HG03103 (cell line): ENCODE measurements at regions not wholly inside any gene's neighbourhood (a gene's known extent, or its start where the extent isn't known, plus 50 kb on each side); places are given as distances from the start of the nearest gene placed in this dataset.

ENCODE experiments used
- ATAC-seq: cut with Tn5 transposase; IDR thresholded peaks from one replicate; pipeline ENCODE4 v1.9.1; 2021; ENCODE audit warnings: low read depth; ENCODE audit not compliant: unreplicated experiment

- no peak for ATAC-seq
Measured at GRCh38 chr3:67901681-67902080, 247.3 kb upstream of the SUCLG2 start.

GRCh38 chr3:67898916-67899315 is 244.5 kb upstream of the SUCLG2 start:
- no peak for ATAC-seq

- no peak for ATAC-seq
Measured at GRCh38 chr3:67897351-67898336, 243.2 kb upstream of the SUCLG2 start.

- ATAC-seq, result no peak
Measured at GRCh38 chr3:67896130-67896529, 241.7 kb upstream of the SUCLG2 start.

- no peak for ATAC-seq
Measured at GRCh38 chr3:67894510-67894909, 240.1 kb upstream of the SUCLG2 start.

- ATAC-seq, result no peak
Measured at GRCh38 chr3:67884345-67884744, 229.9 kb upstream of the SUCLG2 start.

GRCh38 chr3:67883766-67884165 is 229.4 kb upstream of the SUCLG2 start:
- ATAC-seq, result no peak

- ATAC-seq, result no peak
Measured at GRCh38 chr3:67882981-67883380, 228.6 kb upstream of the SUCLG2 start.

- ATAC-seq, result no peak
Measured at GRCh38 chr3:67876261-67876660, 221.8 kb upstream of the SUCLG2 start.

- no peak for ATAC-seq
Measured at GRCh38 chr3:67875858-67876257, 221.4 kb upstream of the SUCLG2 start.

- ATAC-seq, result no peak
Measured at GRCh38 chr3:67875338-67875737, 220.9 kb upstream of the SUCLG2 start.

- ATAC-seq, result no peak
Measured at GRCh38 chr3:67870477-67870876, 216.1 kb upstream of the SUCLG2 start.

- ATAC-seq, result no peak
Measured at GRCh38 chr3:67866571-67866970, 212.2 kb upstream of the SUCLG2 start.

- ATAC-seq, result no peak
Measured at GRCh38 chr3:67864587-67865183, 210.3 kb upstream of the SUCLG2 start.

- ATAC-seq, result no peak
Measured at GRCh38 chr3:67863869-67864268, 209.5 kb upstream of the SUCLG2 start.

- ATAC-seq, result no peak
Measured at GRCh38 chr3:67860429-67860828, 206.0 kb upstream of the SUCLG2 start.

- no peak for ATAC-seq
Measured at GRCh38 chr3:67858492-67858891, 204.1 kb upstream of the SUCLG2 start.

GRCh38 chr3:67856718-67857117 is 202.3 kb upstream of the SUCLG2 start:
- no peak for ATAC-seq

GRCh38 chr3:67854663-67855062 is 200.3 kb upstream of the SUCLG2 start:
- ATAC-seq, result no peak

GRCh38 chr3:67853520-67853919 is 199.1 kb upstream of the SUCLG2 start:
- no peak for ATAC-seq

GRCh38 chr3:67848299-67848698 is 193.9 kb upstream of the SUCLG2 start:
- no peak for ATAC-seq

GRCh38 chr3:67846166-67846565 is 191.8 kb upstream of the SUCLG2 start:
- ATAC-seq, result no peak
